Activated T-cell treated with anti-CD3 and anti-CD28 coated beads, Interleukin-2, amount 50 U/mL, for 24 hours (primary cell): ENCODE measurements at regions not wholly inside any gene's neighbourhood (a gene's known extent, or its start where the extent isn't known, plus 50 kb on each side); places are given as distances from the start of the nearest gene placed in this dataset.

ENCODE experiments used
- DNase-seq: peaks from one replicate; pipeline ENCODE4 v3.0.0-alpha.2; 2020
- H3K27ac Mint-ChIP-seq: 2 replicates; pipeline ENCODE4 v1.8.0; 2020; ENCODE audit warnings: mild to moderate bottlenecking, mixed read lengths
- H3K27me3 Mint-ChIP-seq: 2 replicates; pipeline ENCODE4 v1.8.0; 2020; ENCODE audit warnings: mixed read lengths
- H3K36me3 Mint-ChIP-seq: 2 replicates; pipeline ENCODE4 v1.8.0; 2020; ENCODE audit warnings: low read depth, mixed read lengths
- H3K4me1 Mint-ChIP-seq: 2 replicates; pipeline ENCODE4 v1.8.0; 2020; ENCODE audit warnings: low read depth, mixed read lengths
- H3K4me3 Mint-ChIP-seq: 2 replicates; pipeline ENCODE4 v1.8.0; 2020; ENCODE audit warnings: mild to moderate bottlenecking, moderate library complexity, mixed read lengths
- H3K9me3 Mint-ChIP-seq: 2 replicates; pipeline ENCODE4 v1.8.0; 2020; ENCODE audit warnings: mixed read lengths

- DNase-seq, result no peak
- no peaks in the 10 kb centered on the region for H3K27me3 Mint-ChIP-seq
- H3K36me3 Mint-ChIP-seq, result no peaks in the 10 kb centered on the region
- H3K4me1 Mint-ChIP-seq, result no peaks in the 10 kb centered on the region
- H3K4me3 Mint-ChIP-seq, result no peak overlapping the region
- H3K9me3 Mint-ChIP-seq, result no peaks in the 10 kb centered on the region
- no peak overlapping the region for H3K27ac Mint-ChIP-seq
Observed at GRCh38 chr7:115078851-115079250, 157.0 kb downstream of the MDFIC start.

GRCh38 chr7:115078386-115078785 lies 156.5 kb downstream of the MDFIC start:
- no peaks in the 10 kb centered on the region for H3K4me1 Mint-ChIP-seq
- H3K4me3 Mint-ChIP-seq, result no peak overlapping the region
- H3K9me3 Mint-ChIP-seq, result no peaks in the 10 kb centered on the region
- no peaks in the 10 kb centered on the region for H3K36me3 Mint-ChIP-seq
- DNase-seq, result no peak
- no peaks in the 10 kb centered on the region for H3K27me3 Mint-ChIP-seq
- H3K27ac Mint-ChIP-seq, result no peak overlapping the region

GRCh38 chr7:115070311-115070710 lies 148.4 kb downstream of the MDFIC start:
- H3K36me3 Mint-ChIP-seq, result no peaks in the 10 kb centered on the region
- H3K9me3 Mint-ChIP-seq, result no peaks in the 10 kb centered on the region
- H3K27ac Mint-ChIP-seq, result no peak overlapping the region
- no peak for DNase-seq
- no peak overlapping the region for H3K4me3 Mint-ChIP-seq
- peaks cover 7% of the 10 kb centered on the region for H3K4me1 Mint-ChIP-seq
- no peaks in the 10 kb centered on the region for H3K27me3 Mint-ChIP-seq
